HCT116 (cell line): ENCODE measurements at regions not wholly inside any gene's neighbourhood (a gene's known extent, or its start where the extent isn't known, plus 50 kb on each side); places are given as distances from the start of the nearest gene placed in this dataset.

Experiments used
- ATAC-seq: fragments of 200-7000 bp; cut with Tn5 transposase; 2 replicates; pipeline ENCODE4 v1.9.1; 2020; ENCODE audit warnings: mild to moderate bottlenecking, moderate library complexity
- BruUV-seq: library from RNA; stranded (reverse); fragments of 400-500 nt; replicated peaks from 2 replicates; lab custom pipeline; 2021; lab: Mats Ljungman, UMichigan
- CTCF ChIA-PET: fragments of 300-600 bp; sonication (Branson Sonifier 250); formaldehyde crosslinking; loops from one replicate; lab custom pipeline; 2021; ENCODE audit warnings: antibody characterized with exemption; lab: Charles Lee
- POLR2A ChIA-PET: fragments of 300-600, 350-600 bp; sonication (Branson Sonifier 250); formaldehyde crosslinking; loops from one replicate; lab custom pipeline; 2021; ENCODE audit warnings: antibody characterized with exemption; lab: Charles Lee
- RAD21 ChIA-PET, 2 experiments: fragments of 300-600 bp; sonication (Branson Sonifier 250); formaldehyde crosslinking; loops; one replicate each; lab custom pipeline; 2023; ENCODE audit warnings: low total read pairs in 2 of 2; ENCODE audit not compliant: uncharacterized antibody in 2 of 2, unreplicated experiment in 2 of 2, low non-redundant PET in 1 of 2; lab: Charles Lee
- DNase-seq: peaks from one replicate; pipeline ENCODE4 v3.0.0-alpha.2; 2010; ENCODE audit warnings: low read depth, low spot score
- H2AFZ ChIP-seq: fragments of 200-600 bp; shearing (Covaris generic), sonication (generic); 2 replicates; pipeline ENCODE4 v1.6.1; 2017; ENCODE audit warnings: low read depth, mixed run types, mixed read lengths, antibody characterized with exemption, low read length; ENCODE audit not compliant: poor library complexity, severe bottlenecking
- H3K27ac ChIP-seq: 2 replicates; pipeline ENCODE4 v1.5.1; 2012; ENCODE audit warnings: low read depth, low read length
- H3K27me3 ChIP-seq: fragments of 200-600 bp; sonication (generic); 2 replicates; pipeline ENCODE4 v1.6.1; 2016; ENCODE audit warnings: mixed run types, low read length, mixed read lengths; ENCODE audit not compliant: insufficient read depth
- H3K36me3 ChIP-seq, 2 experiments: fragments of 200-500 bp in 1 of 2; fragments of 200-600 bp in 1 of 2; sonication (Bioruptor generic) in 1 of 2; sonication (generic) in 1 of 2; 2 replicates each; pipeline versions ENCODE4 v1.5.1 to v1.6.1; 2014 to 2016; ENCODE audit warnings: low read length in 2 of 2, inconsistent platforms in 1 of 2, mixed read lengths in 1 of 2, mixed run types in 1 of 2; ENCODE audit not compliant: insufficient read depth in 2 of 2, control insufficient read depth in 1 of 2
- H3K4me1 ChIP-seq, 2 experiments: fragments of 200-600 bp in 1 of 2; sonication (generic) in 1 of 2; 2 replicates each; pipeline versions ENCODE4 v1.5.1 to v1.6.1; 2012 to 2017; ENCODE audit warnings: low read length in 2 of 2, inconsistent platforms in 1 of 2, mild to moderate bottlenecking in 1 of 2, mixed read lengths in 1 of 2, mixed run types in 1 of 2, moderate library complexity in 1 of 2; ENCODE audit not compliant: insufficient read depth in 2 of 2, control insufficient read depth in 1 of 2
- H3K4me2 ChIP-seq: fragments of 200-600 bp; sonication (generic); 2 replicates; pipeline ENCODE4 v1.6.1; 2017; ENCODE audit warnings: mixed run types, low read length, mixed read lengths
- H3K4me3 ChIP-seq, 2 experiments: fragments of 200-600 bp in 1 of 2; sonication (generic) in 1 of 2; replicated peaks in 1 of 2; 2 replicates each; pipeline ENCODE4 v1.5.1; 2011 to 2016; ENCODE audit warnings: low read length in 2 of 2, control low read depth in 1 of 2, low read depth in 1 of 2, mild to moderate bottlenecking in 1 of 2, mixed read lengths in 1 of 2, mixed run types in 1 of 2
- H3K79me2 ChIP-seq: fragments of 200-600 bp; sonication (generic); 2 replicates; pipeline ENCODE4 v1.6.1; 2017; ENCODE audit warnings: mild to moderate bottlenecking, mixed run types, low read length, moderate library complexity, mixed read lengths; ENCODE audit not compliant: insufficient read depth
- H3K9ac ChIP-seq: fragments of 200-600 bp; sonication (generic); 2 replicates; pipeline ENCODE4 v1.6.1; 2016; ENCODE audit warnings: low read length, mixed read lengths
- H3K9me2 ChIP-seq: fragments of 200-600 bp; sonication (generic), shearing (Covaris generic); 2 replicates; pipeline ENCODE4 v1.6.1; 2017; ENCODE audit warnings: mixed run types, mild to moderate bottlenecking, moderate library complexity; ENCODE audit not compliant: insufficient read depth
- H3K9me3 ChIP-seq, 2 experiments: fragments of 200-500 bp in 1 of 2; fragments of 200-600 bp in 1 of 2; sonication (Bioruptor generic) in 1 of 2; sonication (generic) in 1 of 2; 2 replicates each; pipeline ENCODE4 v1.6.1; 2014 to 2017; ENCODE audit warnings: low read length in 2 of 2, mixed read lengths in 2 of 2, inconsistent platforms in 1 of 2, low read depth in 1 of 2, mild to moderate bottlenecking in 1 of 2, mixed run types in 1 of 2, moderate library complexity in 1 of 2; ENCODE audit not compliant: control insufficient read depth in 1 of 2, insufficient read depth in 1 of 2
- H4K20me1 ChIP-seq: fragments of 200-600 bp; sonication (generic), shearing (Covaris generic); 2 replicates; pipeline ENCODE4 v1.6.1; 2017; ENCODE audit warnings: mixed run types, mild to moderate bottlenecking, moderate library complexity; ENCODE audit not compliant: insufficient read depth
- ATF3 ChIP-seq: IDR thresholded peaks from 2 replicates; pipeline ENCODE4 v1.6.1; 2012
- CBX3 ChIP-seq: IDR thresholded peaks from 2 replicates; pipeline ENCODE4 v1.6.1; 2012; ENCODE audit warnings: low read depth
- CEBPB ChIP-seq: IDR thresholded peaks from 2 replicates; pipeline ENCODE4 v1.6.1; 2012; ENCODE audit warnings: low read depth
- ELF1 ChIP-seq: IDR thresholded peaks from 2 replicates; pipeline ENCODE4 v1.6.1; 2012; ENCODE audit warnings: low read depth, borderline replicate concordance
- EZH2 ChIP-seq: fragments of 200-600 bp; sonication (generic); IDR thresholded peaks from 2 replicates; pipeline ENCODE4 v1.6.1; 2017; ENCODE audit warnings: antibody characterized with exemption, mixed run types
- EZH2phosphoT487 ChIP-seq: fragments of 200-600 bp; IDR thresholded peaks from 2 replicates; pipeline ENCODE4 v1.6.1; 2018; ENCODE audit warnings: antibody characterized with exemption, borderline replicate concordance
- JUND ChIP-seq: IDR thresholded peaks from 2 replicates; pipeline ENCODE4 v1.6.1; 2012
- MAX ChIP-seq: IDR thresholded peaks from 2 replicates; pipeline ENCODE4 v1.6.1; 2012
- POLR2A ChIP-seq: IDR thresholded peaks from 2 replicates; pipeline ENCODE4 v1.7.0; 2011; ENCODE audit warnings: borderline replicate concordance; ENCODE audit not compliant: insufficient read depth, insufficient read length; ENCODE audit errors: extremely low read depth
- RAD21 ChIP-seq: IDR thresholded peaks from 2 replicates; pipeline ENCODE4 v1.6.1; 2012; ENCODE audit warnings: low read depth, mild to moderate bottlenecking
- REST ChIP-seq: IDR thresholded peaks from 2 replicates; pipeline ENCODE4 v1.6.1; 2012; ENCODE audit warnings: low read depth
- SIN3A ChIP-seq: IDR thresholded peaks from 2 replicates; pipeline ENCODE4 v1.6.1; 2012; ENCODE audit warnings: low read depth
- SP1 ChIP-seq: IDR thresholded peaks from 2 replicates; pipeline ENCODE4 v1.6.1; 2012; ENCODE audit warnings: low read depth
- SRF ChIP-seq: IDR thresholded peaks from 2 replicates; pipeline ENCODE4 v1.6.1; 2012; ENCODE audit warnings: low read depth
- TCF7L2 ChIP-seq: IDR thresholded peaks from 2 replicates; pipeline ENCODE4 v1.7.0; 2011; ENCODE audit warnings: borderline replicate concordance, inconsistent platforms; ENCODE audit not compliant: insufficient read depth, insufficient read length; ENCODE audit errors: extremely low read depth
- YY1 ChIP-seq: IDR thresholded peaks from 2 replicates; pipeline ENCODE4 v1.6.1; 2011; ENCODE audit warnings: low read length, low read depth, moderate library complexity, mild to moderate bottlenecking; ENCODE audit not compliant: insufficient replicate concordance; ENCODE audit errors: extremely low read depth
- ZBTB33 ChIP-seq: IDR thresholded peaks from 2 replicates; pipeline ENCODE4 v1.6.1; 2011; ENCODE audit warnings: mild to moderate bottlenecking, low read length, moderate library complexity; ENCODE audit not compliant: insufficient replicate concordance; ENCODE audit errors: extremely low read depth
- ZFX ChIP-seq: fragments of 450-650 bp; IDR thresholded peaks from 2 replicates; pipeline ENCODE4 v1.6.1; 2017
- ZNF274 ChIP-seq: fragments of 200-500 bp; sonication (Bioruptor generic); IDR thresholded peaks from 2 replicates; pipeline ENCODE4 v1.6.1; 2014; ENCODE audit warnings: mild to moderate bottlenecking, low read depth, low read length, inconsistent platforms
- intact Hi-C: fragments of 100-400 bp; cut with micrococcal nuclease; formaldehyde crosslinking; loops from 2 replicates; pipeline ENCODE4 v1.10.0; 2022

- Histone ChIP-seq H4K20me1 (no peaks in the 10 kb centered on the region), H3K4me3 (no peak overlapping the region), H3K4me2 (no peak overlapping the region), H2AFZ (no peak overlapping the region), H3K27me3 (peaks cover 15% of the 10 kb centered on the region), H3K9me2 (no peaks in the 10 kb centered on the region), H3K9me3 (no peaks in the 10 kb centered on the region), H3K9ac (no peak overlapping the region), H3K36me3 (no peaks in the 10 kb centered on the region), H3K27ac (no peak overlapping the region), H3K4me1 (peaks cover 8 to 20% of the 10 kb centered on the region in 2 experiments), H3K79me2 (no peaks in the 10 kb centered on the region)
- RAD21 ChIA-PET = no interaction called here
- ATAC-seq = no peak
- DNase-seq = no peak
- CTCF ChIA-PET = no interaction called here
- no TSS peak for BruUV-seq
- POLR2A ChIA-PET = no interaction called here
- intact Hi-C loops = loop anchor here (5.0 kb wide), 1 partner anchor 232 kb away; the partner anchor contains the start of gene ONECUT2
- no peak for TF ChIP-seq ZBTB33
- TF ChIP-seq MAX = no peak
- no peak for TF ChIP-seq RAD21
- TF ChIP-seq SRF = no peak
- no peak for TF ChIP-seq ZFX
- no peak for TF ChIP-seq REST
- TF ChIP-seq CBX3 = no peak
- no peak for TF ChIP-seq ATF3
- no peak for TF ChIP-seq TCF7L2
- TF ChIP-seq SP1 = no peak
- no peak for TF ChIP-seq CEBPB
- TF ChIP-seq POLR2A = no peak
- no peak for TF ChIP-seq SIN3A
- no peak for TF ChIP-seq ELF1
- no peak for TF ChIP-seq JUND
- TF ChIP-seq EZH2 = no peak
- TF ChIP-seq EZH2phosphoT487 = no peak
- TF ChIP-seq ZNF274 = no peak
- TF ChIP-seq YY1 = no peak
Measured at GRCh38 chr18:57205641-57206040, 58.8 kb downstream of the BOD1L2 start.
